Body of pancreas (tissue), 4 donors: ENCODE measurements at regions not wholly inside any gene's neighbourhood (a gene's known extent, or its start where the extent isn't known, plus 50 kb on each side); places are given as distances from the start of the nearest gene placed in this dataset.

Source experiments
- ATAC-seq: fragments of 150-250 bp; one replicate; pipeline ENCODE4 v1.9.1; 2016
- DNase-seq, 4 donors: peaks; one replicate each; pipeline ENCODE4 v3.0.0-alpha.2; 2019
- H3K27ac ChIP-seq, 4 donors: fragments of 200-600 bp; sonication (generic); 1 replicate in 3 of 4; 2 replicates in 1 of 4; pipeline versions ENCODE4 v1.5.1 to v1.6.1; 2016 to 2019; ENCODE audit warnings: mild to moderate bottlenecking in 1 of 4, mixed read lengths in 1 of 4, moderate library complexity in 1 of 4
- H3K27me3 ChIP-seq, 2 donors: fragments of 200-600 bp; sonication (generic); one replicate each; pipeline ENCODE4 v1.6.0; 2016; ENCODE audit warnings: mild to moderate bottlenecking in 1 of 2
- H3K36me3 ChIP-seq, 2 donors: fragments of 200-600 bp; sonication (generic); replicated peaks in 1 of 2; 2 replicates each; pipeline ENCODE4 v1.5.1; 2016; ENCODE audit warnings: low read depth in 2 of 2; ENCODE audit not compliant: insufficient read depth in 1 of 2
- H3K4me1 ChIP-seq: fragments of 200-600 bp; sonication (generic); one replicate; pipeline ENCODE4 v1.6.0; 2016
- H3K4me3 ChIP-seq, 2 donors: fragments of 200-600 bp; sonication (generic); 1 replicate in 1 of 2; 2 replicates in 1 of 2; pipeline ENCODE4 v1.5.1; 2016 to 2019
- H3K9me3 ChIP-seq, 3 donors: fragments of 200-600 bp; sonication (generic); 1 replicate in 2 of 3; 2 replicates in 1 of 3; pipeline ENCODE4 v1.5.1; 2016
- POLR2A ChIP-seq, 3 donors: fragments of 450-650 bp; IDR thresholded peaks; one replicate each; pipeline ENCODE4 v1.6.1; 2016; ENCODE audit warnings: antibody characterized with exemption in 3 of 3, mild to moderate bottlenecking in 2 of 3
- WGBS, 2 donors: methylation state at CpG; one replicate each; pipeline ENCODE4 v1.1.5; 2017; 5-methylcytosine and 5-hydroxymethylcytosine counted together
- intact Hi-C: fragments of 100-400 bp; cut with DNase I; formaldehyde crosslinking; loops from one replicate; pipeline ENCODE4 v1.15.1; 2023
- TF ChIP-seq, protein P1 (sequence below), 7 experiments: fragments of 450-650 bp in 4 of 7; fragments of 200-600 bp in 3 of 7; sonication (generic) in 3 of 7; IDR thresholded peaks; one replicate each; pipeline ENCODE4 v1.5.1; 2016 to 2019; ENCODE audit warnings: antibody characterized with exemption in 7 of 7

DNA sequence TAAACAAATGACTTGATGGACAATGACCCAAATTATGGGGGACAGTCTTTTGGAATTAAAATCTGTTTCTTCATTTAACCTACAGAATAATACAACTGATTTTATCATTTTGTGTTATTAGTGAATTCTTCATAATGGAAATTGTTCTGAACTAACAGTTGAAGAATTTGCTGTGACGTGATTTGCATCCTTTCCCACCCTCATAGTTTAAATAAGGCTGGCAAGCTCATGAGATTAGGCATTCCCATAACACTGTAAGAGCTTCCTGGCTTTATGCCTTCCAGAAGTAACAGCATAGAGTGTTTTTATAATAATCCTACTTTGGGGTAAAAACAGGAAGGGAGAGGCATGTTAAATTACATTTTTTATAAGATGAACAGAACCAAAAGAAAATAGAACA, 95.7 kb downstream of the ATP6V1G3 start:
- Histone ChIP-seq H3K27ac (no peak overlapping the region), H3K9me3 (no peaks in the 10 kb centered on the region), H3K36me3 (no peaks in the 10 kb centered on the region), H3K4me3 (no peak overlapping the region), H3K4me1 (no peaks in the 10 kb centered on the region), H3K27me3 (no peaks in the 10 kb centered on the region)
- no peak for DNase-seq
- intact Hi-C loops: no loop called here
- ATAC-seq: no peak
- 61 to 66% methylated on average over 1 of the region's 1 CpG for WGBS, 2 donors
- TF ChIP-seq, protein P1, sequence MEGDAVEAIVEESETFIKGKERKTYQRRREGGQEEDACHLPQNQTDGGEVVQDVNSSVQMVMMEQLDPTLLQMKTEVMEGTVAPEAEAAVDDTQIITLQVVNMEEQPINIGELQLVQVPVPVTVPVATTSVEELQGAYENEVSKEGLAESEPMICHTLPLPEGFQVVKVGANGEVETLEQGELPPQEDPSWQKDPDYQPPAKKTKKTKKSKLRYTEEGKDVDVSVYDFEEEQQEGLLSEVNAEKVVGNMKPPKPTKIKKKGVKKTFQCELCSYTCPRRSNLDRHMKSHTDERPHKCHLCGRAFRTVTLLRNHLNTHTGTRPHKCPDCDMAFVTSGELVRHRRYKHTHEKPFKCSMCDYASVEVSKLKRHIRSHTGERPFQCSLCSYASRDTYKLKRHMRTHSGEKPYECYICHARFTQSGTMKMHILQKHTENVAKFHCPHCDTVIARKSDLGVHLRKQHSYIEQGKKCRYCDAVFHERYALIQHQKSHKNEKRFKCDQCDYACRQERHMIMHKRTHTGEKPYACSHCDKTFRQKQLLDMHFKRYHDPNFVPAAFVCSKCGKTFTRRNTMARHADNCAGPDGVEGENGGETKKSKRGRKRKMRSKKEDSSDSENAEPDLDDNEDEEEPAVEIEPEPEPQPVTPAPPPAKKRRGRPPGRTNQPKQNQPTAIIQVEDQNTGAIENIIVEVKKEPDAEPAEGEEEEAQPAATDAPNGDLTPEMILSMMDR (IDR thresholded peaks at IDR 0.05): no peak
- TF ChIP-seq POLR2A (IDR thresholded peaks at IDR 0.05): no peak

DNA sequence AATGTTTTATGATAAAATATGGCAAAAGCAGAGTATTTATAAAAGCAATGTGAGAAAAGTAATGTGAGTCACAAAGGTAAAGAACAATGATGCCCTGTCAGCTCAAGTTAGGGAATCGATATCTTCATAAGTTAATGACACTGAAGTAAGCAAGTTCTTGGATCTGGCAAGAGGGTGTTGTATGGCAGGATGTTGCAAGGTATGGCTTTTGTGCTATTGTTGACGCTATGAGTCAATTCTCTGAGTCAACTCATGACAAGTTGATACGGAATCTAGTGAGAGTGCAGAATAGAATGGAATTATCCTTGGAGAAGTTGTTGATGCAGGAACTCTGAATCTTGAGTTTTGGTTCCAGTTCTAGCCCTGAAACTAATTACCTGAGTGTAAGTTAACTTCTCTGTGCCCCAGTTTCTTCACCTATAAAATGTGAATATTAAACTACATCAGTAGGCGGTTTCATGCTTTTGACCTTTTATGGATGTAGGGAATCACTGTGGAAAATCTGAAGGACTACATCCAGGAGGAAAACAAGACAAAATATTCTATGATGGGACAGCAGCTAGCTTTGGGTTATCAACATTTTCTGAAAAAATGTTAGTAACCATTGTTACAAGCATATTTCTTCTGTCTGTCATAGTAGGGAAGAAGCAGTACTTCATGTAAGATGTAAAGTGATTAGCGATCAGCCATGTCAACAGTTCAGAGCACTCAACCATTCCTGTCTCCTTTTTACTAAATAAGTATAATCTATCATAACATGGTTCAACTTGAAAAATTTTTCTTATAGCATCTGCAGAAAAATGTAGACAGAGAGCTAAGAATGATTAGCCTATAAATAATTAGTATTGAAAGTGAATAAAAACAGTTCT, 96.9 kb downstream of the ATP6V1G3 start:
- TF ChIP-seq, protein P1 (IDR thresholded peaks at IDR 0.05): no peak
- no peak for TF ChIP-seq POLR2A (IDR thresholded peaks at IDR 0.05)
- WGBS, 2 donors: 75 to 77% methylated on average over 5 of the region's 5 CpGs
- Histone ChIP-seq H3K27me3 (no peaks in the 10 kb centered on the region), H3K4me3 (no peak overlapping the region), H3K27ac (no peak overlapping the region), H3K9me3 (no peaks in the 10 kb centered on the region), H3K36me3 (no peaks in the 10 kb centered on the region), H3K4me1 (no peaks in the 10 kb centered on the region)
- intact Hi-C loops: no loop called here
- DNase-seq: no peak
- no peak for ATAC-seq

DNA sequence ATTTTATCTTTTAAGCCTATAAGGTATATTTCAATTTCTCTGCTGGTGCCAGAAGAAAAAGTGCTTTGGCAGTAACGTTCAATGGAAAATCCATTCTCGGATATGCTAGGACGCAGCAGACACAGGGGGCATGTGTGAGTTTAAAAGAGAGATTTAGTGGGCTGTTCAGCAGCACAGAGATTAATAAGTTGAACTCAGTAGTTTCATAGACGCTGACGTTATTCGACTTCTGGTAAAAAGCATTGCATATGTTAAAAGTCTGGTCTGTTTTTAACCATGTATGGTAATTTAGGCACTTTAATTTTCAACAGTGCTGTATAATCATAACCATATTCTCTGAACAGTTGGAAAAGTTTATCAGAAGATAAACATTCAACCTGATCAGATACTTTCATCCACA, 99.6 kb downstream of the ATP6V1G3 start:
- DNase-seq (no peak), ATAC-seq (no peak)
- Histone ChIP-seq H3K27ac (no peak overlapping the region), H3K4me1 (no peaks in the 10 kb centered on the region), H3K36me3 (no peaks in the 10 kb centered on the region), H3K27me3 (no peaks in the 10 kb centered on the region), H3K9me3 (no peaks in the 10 kb centered on the region), H3K4me3 (no peak overlapping the region)
- WGBS, 2 donors: 67 to 84% methylated on average over 6 of the region's 6 CpGs
- TF ChIP-seq, protein P1 (IDR thresholded peaks at IDR 0.05): no peak
- TF ChIP-seq POLR2A (IDR thresholded peaks at IDR 0.05): no peak
- intact Hi-C loops: no loop called here

DNA sequence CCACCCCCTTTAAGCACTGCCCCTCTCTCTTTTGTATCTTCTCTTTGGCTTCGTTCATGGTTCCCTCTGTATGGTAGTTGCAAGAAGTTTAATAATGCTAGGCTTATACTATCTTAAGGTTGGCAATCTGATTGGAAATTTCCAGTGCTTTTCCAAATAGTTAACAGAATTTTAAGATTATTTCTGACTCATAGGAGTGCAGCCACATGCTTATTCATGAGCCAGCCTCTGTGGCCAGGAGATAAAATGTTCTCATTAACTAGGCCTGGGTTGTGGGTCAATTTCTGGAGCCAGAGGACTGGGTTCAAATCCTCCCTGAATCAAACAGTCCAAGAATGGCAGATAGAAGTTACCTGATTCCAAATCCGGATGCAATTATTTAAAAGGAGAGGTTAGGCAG, 103.1 kb downstream of the ATP6V1G3 start:
- H3K27ac ChIP-seq: no peak overlapping the region
- no peaks in the 10 kb centered on the region for H3K4me1 ChIP-seq
- no peaks in the 10 kb centered on the region for H3K36me3 ChIP-seq
- ATAC-seq (no peak), DNase-seq (no peak)
- no peaks in the 10 kb centered on the region for H3K9me3 ChIP-seq
- TF ChIP-seq, protein P1 (IDR thresholded peaks at IDR 0.05): no peak
- no peak for TF ChIP-seq POLR2A (IDR thresholded peaks at IDR 0.05)
- WGBS, 2 donors: 64 to 77% methylated on average over 2 of the region's 2 CpGs
- intact Hi-C loops: no loop called here
- H3K4me3 ChIP-seq: no peak overlapping the region
- H3K27me3 ChIP-seq: no peaks in the 10 kb centered on the region

DNA sequence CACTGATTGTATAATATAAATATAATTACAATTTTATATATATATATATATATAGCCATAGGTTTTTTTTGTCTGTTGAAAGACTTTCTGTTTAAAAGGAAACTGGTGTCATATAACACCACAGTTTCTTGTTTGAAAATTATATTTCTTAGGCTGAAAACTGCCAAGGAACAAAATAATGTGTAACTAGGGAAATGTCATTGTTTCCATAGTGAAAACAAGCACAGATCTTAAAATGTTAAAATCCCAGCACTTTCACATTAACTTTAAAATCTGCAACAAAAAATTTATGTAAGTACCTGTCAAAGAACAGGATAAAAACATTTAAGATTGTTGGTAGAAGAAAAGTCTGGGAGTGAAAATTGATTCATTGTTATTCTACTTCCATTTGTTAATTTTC, 104.2 kb downstream of the ATP6V1G3 start:
- H3K36me3 ChIP-seq: no peaks in the 10 kb centered on the region
- DNase-seq (no peak), ATAC-seq (no peak)
- no peak overlapping the region for H3K4me3 ChIP-seq
- no peaks in the 10 kb centered on the region for H3K27me3 ChIP-seq
- no peaks in the 10 kb centered on the region for H3K4me1 ChIP-seq
- H3K27ac ChIP-seq: no peak overlapping the region
- peaks cover 0 to 4% (median 0%) of the 10 kb centered on the region in 3 donors for H3K9me3 ChIP-seq
- TF ChIP-seq, protein P1 (IDR thresholded peaks at IDR 0.05): no peak
- no peak for TF ChIP-seq POLR2A (IDR thresholded peaks at IDR 0.05)
- intact Hi-C loops: no loop called here
